Natural killer cell (primary cell): ENCODE measurements at regions not wholly inside any gene's neighbourhood (a gene's known extent, or its start where the extent isn't known, plus 50 kb on each side); places are given as distances from the start of the nearest gene placed in this dataset.

Source experiments
- ATAC-seq, 3 donors: fragments of 150-1000 bp in 2 of 3; fragments of 200-7000 bp in 1 of 3; cut with Tn5 transposase; 1 replicate in 1 of 3; 2 replicates in 2 of 3; pipeline ENCODE4 v1.10.0; 2021; ENCODE audit warnings: mild to moderate bottlenecking in 2 of 3, moderate library complexity in 2 of 3
- DNase-seq, 2 donors: peaks; one replicate each; pipeline versions ENCODE4 v3.0.0 to v3.0.0-alpha.2; 2013 to 2021; ENCODE audit warnings: mixed read lengths in 1 of 2
- H3K27ac ChIP-seq: one replicate; pipeline ENCODE4 v1.5.1; 2013; ENCODE audit warnings: mild to moderate bottlenecking, low read length
- H3K27me3 ChIP-seq: one replicate; pipeline ENCODE4 v1.6.1; 2013; ENCODE audit warnings: low read length; ENCODE audit not compliant: control insufficient read depth, insufficient read depth
- H3K36me3 ChIP-seq: one replicate; pipeline ENCODE4 v1.6.1; 2013; ENCODE audit warnings: low read length; ENCODE audit not compliant: control insufficient read depth, insufficient read depth
- H3K4me1 ChIP-seq: one replicate; pipeline ENCODE4 v1.6.1; 2013; ENCODE audit warnings: low read length; ENCODE audit not compliant: control insufficient read depth, insufficient read depth
- H3K4me3 ChIP-seq: one replicate; pipeline ENCODE4 v1.5.1; 2013; ENCODE audit warnings: low read length
- H3K9me3 ChIP-seq: one replicate; pipeline ENCODE4 v1.6.1; 2013; ENCODE audit warnings: low read length; ENCODE audit not compliant: control insufficient read depth, insufficient read depth
- H3K27ac Mint-ChIP-seq, 2 donors: one replicate each; pipeline ENCODE4 v1.8.0; 2022; ENCODE audit warnings: mild to moderate bottlenecking in 2 of 2, mixed read lengths in 2 of 2, moderate library complexity in 1 of 2
- H3K27me3 Mint-ChIP-seq, 2 donors: one replicate each; pipeline ENCODE4 v1.8.0; 2022; ENCODE audit warnings: low read depth in 2 of 2, mixed read lengths in 2 of 2
- H3K36me3 Mint-ChIP-seq: one replicate; pipeline ENCODE4 v1.8.0; 2022; ENCODE audit warnings: mixed read lengths
- H3K4me1 Mint-ChIP-seq, 2 donors: one replicate each; pipeline ENCODE4 v1.8.0; 2022; ENCODE audit warnings: mixed read lengths in 2 of 2
- H3K4me3 Mint-ChIP-seq: one replicate; pipeline ENCODE4 v1.8.0; 2022; ENCODE audit warnings: mild to moderate bottlenecking, moderate library complexity, mixed read lengths
- H3K9me3 Mint-ChIP-seq, 2 donors: one replicate each; pipeline ENCODE4 v1.8.0; 2022; ENCODE audit warnings: mixed read lengths in 2 of 2
- CTCF ChIP-seq: fragments of 200-600 bp; IDR thresholded peaks from one replicate; pipeline ENCODE4 v1.8.0; 2022; ENCODE audit warnings: antibody characterized with exemption
- WGBS: methylation state at CpG from one replicate; pipeline ENCODE4 v1.1.7; 2013; ENCODE audit warnings: missing lambda C conversion rate; ENCODE audit not compliant: insufficient coverage; 5-methylcytosine and 5-hydroxymethylcytosine counted together
- intact Hi-C: fragments of 100-400 bp; cut with micrococcal nuclease; formaldehyde crosslinking; loops from one replicate; pipeline ENCODE4 v1.14.2; 2022

GRCh38 chr12:88437226-88437625, 143.0 kb downstream of the KITLG start:
- Mint-ChIP-seq H3K4me3 (no peak overlapping the region), H3K27ac (no peak overlapping the region), H3K27me3 (no peaks in the 10 kb centered on the region), H3K4me1 (peaks cover 0 to 24% of the 10 kb centered on the region in 2 donors), H3K9me3 (peaks cover 9 to 17% of the 10 kb centered on the region in 2 donors), H3K36me3 (no peaks in the 10 kb centered on the region)
- Histone ChIP-seq H3K36me3 (no peaks in the 10 kb centered on the region), H3K4me3 (no peak overlapping the region), H3K9me3 (peaks cover 6% of the 10 kb centered on the region), H3K27ac (no peak overlapping the region), H3K4me1 (peaks cover 9% of the 10 kb centered on the region), H3K27me3 (no peaks in the 10 kb centered on the region)
- no peak for TF ChIP-seq CTCF
- no peak for DNase-seq
- intact Hi-C loops, result no loop called here
- no peak for ATAC-seq
- WGBS, result 82% methylated on average over 3 of the region's 3 CpGs
